GM23338 (cell line): ENCODE measurements at regions not wholly inside any gene's neighbourhood (a gene's known extent, or its start where the extent isn't known, plus 50 kb on each side); places are given as distances from the start of the nearest gene placed in this dataset.

Source experiments
- ATAC-seq: fragments of 200-7000 bp; cut with Tn5 transposase; 3 replicates; pipeline ENCODE4 v1.9.1; 2020
- DNase-seq: peaks from one replicate; pipeline ENCODE4 v3.0.0-alpha.2; 2015; ENCODE audit warnings: low spot score
- H2AFZ ChIP-seq: fragments of 200-600 bp; sonication (generic); 2 replicates; pipeline ENCODE4 v1.8.0; 2016; ENCODE audit warnings: antibody characterized with exemption, mild to moderate bottlenecking, moderate library complexity
- H3F3A ChIP-seq: fragments of 200-600 bp; sonication (generic); replicated peaks from 2 replicates; pipeline ENCODE4 v1.8.0; 2017; ENCODE audit warnings: antibody characterized with exemption, mixed run types, low read depth
- H3K27ac ChIP-seq: fragments of 200-600 bp; sonication (generic); 2 replicates; pipeline ENCODE4 v1.6.1; 2016; ENCODE audit warnings: low read depth
- H3K27me3 ChIP-seq: fragments of 200-600 bp; sonication (generic); 2 replicates; pipeline ENCODE4 v1.8.0; 2016; ENCODE audit warnings: mild to moderate bottlenecking, mixed run types, moderate library complexity; ENCODE audit not compliant: insufficient read depth
- H3K36me3 ChIP-seq: fragments of 200-600 bp; sonication (generic); 2 replicates; pipeline ENCODE4 v1.8.0; 2016; ENCODE audit warnings: mild to moderate bottlenecking; ENCODE audit not compliant: insufficient read depth
- H3K4me1 ChIP-seq: fragments of 200-600 bp; sonication (generic); 2 replicates; pipeline ENCODE4 v1.8.0; 2016; ENCODE audit warnings: mild to moderate bottlenecking, moderate library complexity; ENCODE audit not compliant: insufficient read depth
- H3K4me2 ChIP-seq: fragments of 200-600 bp; sonication (generic); 2 replicates; pipeline ENCODE4 v1.7.1; 2017; ENCODE audit warnings: mixed run types
- H3K4me3 ChIP-seq: fragments of 200-600 bp; sonication (generic); 2 replicates; pipeline ENCODE4 v1.6.1; 2016; ENCODE audit warnings: mixed run types
- H3K79me2 ChIP-seq: fragments of 200-600 bp; sonication (generic); replicated peaks from 2 replicates; pipeline ENCODE4 v1.8.0; 2017; ENCODE audit warnings: mild to moderate bottlenecking; ENCODE audit not compliant: insufficient read depth
- H3K9me2 ChIP-seq: fragments of 200-600 bp; sonication (generic); 2 replicates; pipeline ENCODE4 v1.8.0; 2017; ENCODE audit not compliant: insufficient read depth
- H4K20me1 ChIP-seq: fragments of 200-600 bp; sonication (generic); replicated peaks from 2 replicates; pipeline ENCODE4 v1.8.0; 2017; ENCODE audit warnings: mild to moderate bottlenecking; ENCODE audit not compliant: insufficient read depth
- H3K27ac Mint-ChIP-seq: 2 replicates; pipeline ENCODE4 v1.8.0; 2020; ENCODE audit warnings: inconsistent platforms, mild to moderate bottlenecking, moderate library complexity, mixed read lengths
- H3K27me3 Mint-ChIP-seq: 3 replicates; pipeline ENCODE4 v1.8.0; 2022; ENCODE audit warnings: low read depth, mild to moderate bottlenecking, moderate library complexity, mixed read lengths, inconsistent platforms; ENCODE audit not compliant: insufficient read depth, poor library complexity
- H3K36me3 Mint-ChIP-seq: 3 replicates; pipeline ENCODE4 v1.8.0; 2021; ENCODE audit warnings: low read depth, mild to moderate bottlenecking, inconsistent platforms, moderate library complexity, mixed read lengths
- H3K4me1 Mint-ChIP-seq: 3 replicates; pipeline ENCODE4 v1.8.0; 2020; ENCODE audit warnings: mild to moderate bottlenecking, inconsistent platforms, mixed read lengths
- H3K4me3 Mint-ChIP-seq: 3 replicates; pipeline ENCODE4 v1.8.0; 2021; ENCODE audit warnings: moderate library complexity, mild to moderate bottlenecking, inconsistent platforms, mixed read lengths
- H3K9me3 Mint-ChIP-seq: 3 replicates; pipeline ENCODE4 v1.8.0; 2020; ENCODE audit warnings: moderate library complexity, mild to moderate bottlenecking, inconsistent platforms, mixed read lengths
- CREB1 ChIP-seq: fragments of 250-450 bp; sonication (Bioruptor Pico); IDR thresholded peaks from 2 replicates; pipeline ENCODE4 v1.5.0; 2020; ENCODE audit warnings: low read depth, mild to moderate bottlenecking, moderate library complexity
- EZH2 ChIP-seq: fragments of 200-600 bp; sonication (generic); IDR thresholded peaks from one replicate; pipeline ENCODE4 v1.8.0; 2017; ENCODE audit warnings: antibody characterized with exemption, mild to moderate bottlenecking, low read depth; ENCODE audit not compliant: unreplicated experiment
- EZH2phosphoT487 ChIP-seq: fragments of 200-600 bp; sonication (generic); IDR thresholded peaks from one replicate; pipeline ENCODE4 v1.8.1; 2018; ENCODE audit warnings: antibody characterized with exemption; ENCODE audit not compliant: unreplicated experiment
- JUNB ChIP-seq: IDR thresholded peaks from one replicate; pipeline ENCODE4 v1.6.1; 2016; ENCODE audit warnings: antibody characterized with exemption; ENCODE audit not compliant: unreplicated experiment
- NANOG ChIP-seq: IDR thresholded peaks from 2 replicates; pipeline ENCODE4 v1.6.1; 2016; ENCODE audit warnings: antibody characterized with exemption, borderline replicate concordance
- POLR2AphosphoS5 ChIP-seq: IDR thresholded peaks from 2 replicates; pipeline ENCODE4 v1.6.1; 2016; ENCODE audit warnings: antibody characterized with exemption, low read depth
- REST ChIP-seq: IDR thresholded peaks from one replicate; pipeline ENCODE4 v1.6.1; 2018; ENCODE audit warnings: antibody characterized with exemption; ENCODE audit not compliant: unreplicated experiment
- STAT1 ChIP-seq: IDR thresholded peaks from one replicate; pipeline ENCODE4 v1.6.1; 2016; ENCODE audit warnings: antibody characterized with exemption; ENCODE audit not compliant: unreplicated experiment
- ZNF114 ChIP-seq: fragments of 250-450 bp; sonication (Bioruptor Pico); IDR thresholded peaks from 2 replicates; pipeline ENCODE4 v1.5.0; 2020; ENCODE audit warnings: mild to moderate bottlenecking, moderate library complexity
- ZNF331 ChIP-seq: fragments of 250-450 bp; sonication (Bioruptor Pico); IDR thresholded peaks from 2 replicates; pipeline ENCODE4 v1.5.0; 2020; ENCODE audit warnings: low read depth, mild to moderate bottlenecking, moderate library complexity
- TF ChIP-seq, protein P1 (sequence below): IDR thresholded peaks from 2 replicates; pipeline ENCODE4 v1.6.1; 2016; ENCODE audit warnings: antibody characterized with exemption

GRCh38 chr3:28188686-28189085 lies 52.7 kb upstream of the CMC1 start (continued):
- TF ChIP-seq REST (no peak), ZNF331 (no peak)
- TF ChIP-seq, protein P1, sequence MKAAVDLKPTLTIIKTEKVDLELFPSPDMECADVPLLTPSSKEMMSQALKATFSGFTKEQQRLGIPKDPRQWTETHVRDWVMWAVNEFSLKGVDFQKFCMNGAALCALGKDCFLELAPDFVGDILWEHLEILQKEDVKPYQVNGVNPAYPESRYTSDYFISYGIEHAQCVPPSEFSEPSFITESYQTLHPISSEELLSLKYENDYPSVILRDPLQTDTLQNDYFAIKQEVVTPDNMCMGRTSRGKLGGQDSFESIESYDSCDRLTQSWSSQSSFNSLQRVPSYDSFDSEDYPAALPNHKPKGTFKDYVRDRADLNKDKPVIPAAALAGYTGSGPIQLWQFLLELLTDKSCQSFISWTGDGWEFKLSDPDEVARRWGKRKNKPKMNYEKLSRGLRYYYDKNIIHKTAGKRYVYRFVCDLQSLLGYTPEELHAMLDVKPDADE: no peak

GRCh38 chr3:28191363-28191762 lies 50.1 kb upstream of the CMC1 start:
- no peak overlapping the region for H3K4me3 Mint-ChIP-seq
- H3K4me1 Mint-ChIP-seq: no peaks in the 10 kb centered on the region
- Histone ChIP-seq H3F3A (no peaks in the 10 kb centered on the region), H3K4me3 (no peak overlapping the region), H3K27ac (no peak overlapping the region), H3K9me2 (peaks cover 20% of the 10 kb centered on the region), H4K20me1 (no peaks in the 10 kb centered on the region), H3K36me3 (no peaks in the 10 kb centered on the region), H3K4me1 (no peaks in the 10 kb centered on the region), H3K79me2 (no peaks in the 10 kb centered on the region), H3K27me3 (no peaks in the 10 kb centered on the region), H2AFZ (no peak overlapping the region), H3K4me2 (no peak overlapping the region)
- no peak for DNase-seq
- TF ChIP-seq ZNF114 (CRISPR knock-in tag) (no peak), STAT1 (no peak), EZH2 (no peak), POLR2AphosphoS5 (no peak), ZNF331 (no peak), EZH2phosphoT487 (no peak), REST (no peak), JUNB (no peak), NANOG (no peak), CREB1 (CRISPR knock-in tag) (no peak)
- ATAC-seq: no peak
- no peaks in the 10 kb centered on the region for H3K36me3 Mint-ChIP-seq
- H3K27me3 Mint-ChIP-seq: no peaks in the 10 kb centered on the region
- H3K9me3 Mint-ChIP-seq: no peaks in the 10 kb centered on the region
- H3K27ac Mint-ChIP-seq: no peak overlapping the region
